WTC11 (cell line): ENCODE measurements at regions not wholly inside any gene's neighbourhood (a gene's known extent, or its start where the extent isn't known, plus 50 kb on each side); places are given as distances from the start of the nearest gene placed in this dataset.

ENCODE experiments used
- CTCF ChIP-seq: fragments of 200-600 bp; IDR thresholded peaks from 2 replicates; pipeline ENCODE4 v1.8.0; 2022; ENCODE audit warnings: antibody characterized with exemption
- ETV6 ChIP-seq: sonication (generic); formaldehyde crosslinking; IDR thresholded peaks from 2 replicates; pipeline ENCODE4 v1.8.1; 2022; ENCODE audit warnings: mild to moderate bottlenecking, missing genetic modification reagents
- FOXJ3 ChIP-seq: sonication (generic); formaldehyde crosslinking; IDR thresholded peaks from 2 replicates; pipeline ENCODE4 v1.9.0; 2021; ENCODE audit warnings: missing genetic modification reagents, mild to moderate bottlenecking, borderline replicate concordance
- JUN ChIP-seq: sonication (generic); formaldehyde crosslinking; IDR thresholded peaks from 2 replicates; pipeline ENCODE4 v1.8.0; 2023; ENCODE audit warnings: mild to moderate bottlenecking, missing genetic modification reagents
- NFE2L1 ChIP-seq: sonication (generic); formaldehyde crosslinking; IDR thresholded peaks from 2 replicates; pipeline ENCODE4 v1.8.1; 2023; ENCODE audit warnings: missing genetic modification reagents
- NR1H2 ChIP-seq: sonication (generic); formaldehyde crosslinking; IDR thresholded peaks from 2 replicates; pipeline ENCODE4 v1.9.0; 2021; ENCODE audit warnings: mild to moderate bottlenecking, moderate library complexity, missing genetic modification reagents
- RORB ChIP-seq: fragments of 250-450 bp; sonication (Bioruptor Pico); IDR thresholded peaks from 2 replicates; pipeline ENCODE4 v1.9.0; 2021; ENCODE audit warnings: mild to moderate bottlenecking
- SP1 ChIP-seq: sonication (generic); formaldehyde crosslinking; conservative IDR thresholded peaks from 2 replicates; pipeline ENCODE4 v1.8.1; 2022; ENCODE audit warnings: missing genetic modification reagents
- TCF7 ChIP-seq: sonication (generic); formaldehyde crosslinking; IDR thresholded peaks from 2 replicates; pipeline ENCODE4 v1.8.0; 2022; ENCODE audit warnings: mild to moderate bottlenecking, low read depth, missing genetic modification reagents, moderate library complexity
- USF1 ChIP-seq: sonication (generic); formaldehyde crosslinking; IDR thresholded peaks from 2 replicates; pipeline ENCODE4 v1.8.0; 2022; ENCODE audit warnings: mild to moderate bottlenecking, missing genetic modification reagents
- USF2 ChIP-seq: sonication (generic); formaldehyde crosslinking; IDR thresholded peaks from 2 replicates; pipeline ENCODE4 v1.8.1; 2023; ENCODE audit warnings: mild to moderate bottlenecking, missing genetic modification reagents, moderate library complexity
- ZMAT4 ChIP-seq: fragments of 250-450 bp; sonication (Bioruptor Pico); IDR thresholded peaks from 2 replicates; pipeline ENCODE4 v1.9.0; 2021; ENCODE audit warnings: mild to moderate bottlenecking
- TF ChIP-seq, protein P1 (sequence below): sonication (generic); formaldehyde crosslinking; IDR thresholded peaks from 2 replicates; pipeline ENCODE4 v1.8.0; 2022; ENCODE audit warnings: mild to moderate bottlenecking, missing genetic modification reagents
- TF ChIP-seq, protein P2 (sequence below): sonication (generic); formaldehyde crosslinking; IDR thresholded peaks from 2 replicates; pipeline ENCODE4 v1.8.1; 2023; ENCODE audit warnings: mild to moderate bottlenecking, missing genetic modification reagents, moderate library complexity

DNA sequence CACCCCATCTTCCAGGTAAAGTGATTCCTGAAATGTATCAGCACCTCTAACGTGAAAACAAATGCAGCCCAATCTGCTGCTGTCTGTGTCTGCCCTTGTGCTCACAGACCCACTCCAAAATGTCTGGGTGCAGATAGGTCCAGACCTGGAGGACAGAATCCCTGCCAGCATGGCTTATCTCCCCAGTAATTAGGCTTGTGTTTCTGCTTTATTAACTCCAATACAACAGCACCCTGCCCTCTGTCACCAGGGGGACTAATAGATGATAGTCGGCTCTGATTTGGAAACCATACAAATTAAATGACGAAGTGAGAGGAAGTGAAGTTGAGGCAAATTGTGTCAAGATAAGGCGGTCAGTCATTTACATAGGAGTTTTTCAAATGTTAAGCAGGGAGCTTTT is 608.3 kb upstream of the SALL1 start:
- TF ChIP-seq ZMAT4: no peak
- TF ChIP-seq FOXJ3 (CRISPR knock-in tag): no peak
- TF ChIP-seq TCF7 (CRISPR knock-in tag): no peak
- no peak for TF ChIP-seq JUN (CRISPR knock-in tag)
- TF ChIP-seq, protein P1, sequence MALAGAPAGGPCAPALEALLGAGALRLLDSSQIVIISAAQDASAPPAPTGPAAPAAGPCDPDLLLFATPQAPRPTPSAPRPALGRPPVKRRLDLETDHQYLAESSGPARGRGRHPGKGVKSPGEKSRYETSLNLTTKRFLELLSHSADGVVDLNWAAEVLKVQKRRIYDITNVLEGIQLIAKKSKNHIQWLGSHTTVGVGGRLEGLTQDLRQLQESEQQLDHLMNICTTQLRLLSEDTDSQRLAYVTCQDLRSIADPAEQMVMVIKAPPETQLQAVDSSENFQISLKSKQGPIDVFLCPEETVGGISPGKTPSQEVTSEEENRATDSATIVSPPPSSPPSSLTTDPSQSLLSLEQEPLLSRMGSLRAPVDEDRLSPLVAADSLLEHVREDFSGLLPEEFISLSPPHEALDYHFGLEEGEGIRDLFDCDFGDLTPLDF: no peak
- no peak for TF ChIP-seq CTCF
- no peak for TF ChIP-seq USF2 (CRISPR knock-in tag)
- TF ChIP-seq SP1 (CRISPR knock-in tag): no peak
- TF ChIP-seq RORB (CRISPR knock-in tag): no peak
- no peak for TF ChIP-seq ETV6 (CRISPR knock-in tag)
- no peak for TF ChIP-seq USF1
- no peak for TF ChIP-seq NFE2L1 (CRISPR knock-in tag)
- TF ChIP-seq NR1H2 (CRISPR knock-in tag): no peak
- TF ChIP-seq, protein P2, sequence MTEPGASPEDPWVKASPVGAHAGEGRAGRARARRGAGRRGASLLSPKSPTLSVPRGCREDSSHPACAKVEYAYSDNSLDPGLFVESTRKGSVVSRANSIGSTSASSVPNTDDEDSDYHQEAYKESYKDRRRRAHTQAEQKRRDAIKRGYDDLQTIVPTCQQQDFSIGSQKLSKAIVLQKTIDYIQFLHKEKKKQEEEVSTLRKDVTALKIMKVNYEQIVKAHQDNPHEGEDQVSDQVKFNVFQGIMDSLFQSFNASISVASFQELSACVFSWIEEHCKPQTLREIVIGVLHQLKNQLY (CRISPR knock-in tag): no peak
